ENCODE measurements at regions not wholly inside any gene's neighbourhood (a gene's known extent, or its start where the extent isn't known, plus 50 kb on each side); places are given as distances from the start of the nearest gene placed in this dataset.
"Not testable (repeated sequence)": the region's sequence is repeated elsewhere in the genome, so short reads cannot be mapped to it uniquely, and the experiment has no call there.

DNA sequence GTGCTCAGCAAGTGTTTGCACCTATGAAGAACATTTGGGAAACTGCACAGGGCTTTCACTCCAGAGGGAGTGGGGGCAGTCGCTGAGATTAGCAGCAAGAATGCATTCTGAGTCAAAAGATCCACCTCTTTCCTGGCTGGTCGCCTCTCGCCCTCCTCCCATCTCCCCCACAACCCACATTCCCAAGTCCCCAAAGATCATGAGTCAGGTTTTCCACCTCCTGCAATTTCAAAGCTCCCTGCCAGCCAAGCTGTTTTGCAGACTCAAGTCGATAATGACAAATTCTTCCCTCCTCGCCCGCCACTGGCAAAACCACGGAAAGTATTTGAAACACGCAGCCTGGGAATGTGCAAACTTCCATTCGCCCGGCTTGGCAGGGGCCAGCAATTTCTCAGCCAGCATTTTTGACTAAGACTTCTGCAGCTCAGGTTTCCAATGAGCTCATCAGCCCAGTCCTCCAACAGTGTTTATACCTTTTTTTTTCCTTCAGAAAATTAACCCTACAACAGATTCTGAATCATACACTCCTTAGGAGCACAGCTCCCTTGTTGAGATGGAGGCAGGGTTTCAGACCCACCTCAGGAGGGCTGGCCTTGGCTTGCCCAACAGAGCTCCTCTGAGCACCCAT lies 181.4 kb downstream of the SMAD6 start:
- Mint-ChIP-seq H3K4me3 (no peak overlapping the region), H3K36me3 (no peaks in the 10 kb centered on the region), H3K9me3 (no peaks in the 10 kb centered on the region), H3K27ac (no peak overlapping the region), H3K4me1 (peaks cover 18% of the 10 kb centered on the region), H3K27me3 (peaks cover 22% of the 10 kb centered on the region)
- ATAC-seq = no peak

GRCh38 chr15:66884115-66884622 lies 181.2 kb upstream of the SMAD3 start:
- no peak for ATAC-seq
- Mint-ChIP-seq H3K27ac (no peak overlapping the region), H3K4me1 (peaks cover 15% of the 10 kb centered on the region), H3K36me3 (no peaks in the 10 kb centered on the region), H3K4me3 (no peak overlapping the region), H3K9me3 (no peaks in the 10 kb centered on the region), H3K27me3 (peaks cover 22% of the 10 kb centered on the region)

GRCh38 chr15:66884661-66885237 lies 180.7 kb upstream of the SMAD3 start:
- no peaks in the 10 kb centered on the region for H3K9me3 Mint-ChIP-seq
- ATAC-seq = no peak
- H3K27ac Mint-ChIP-seq = no peak overlapping the region
- no peaks in the 10 kb centered on the region for H3K36me3 Mint-ChIP-seq
- no peak overlapping the region for H3K4me3 Mint-ChIP-seq
- H3K27me3 Mint-ChIP-seq = peaks cover 22% of the 10 kb centered on the region
- H3K4me1 Mint-ChIP-seq = peaks cover 15% of the 10 kb centered on the region

DNA sequence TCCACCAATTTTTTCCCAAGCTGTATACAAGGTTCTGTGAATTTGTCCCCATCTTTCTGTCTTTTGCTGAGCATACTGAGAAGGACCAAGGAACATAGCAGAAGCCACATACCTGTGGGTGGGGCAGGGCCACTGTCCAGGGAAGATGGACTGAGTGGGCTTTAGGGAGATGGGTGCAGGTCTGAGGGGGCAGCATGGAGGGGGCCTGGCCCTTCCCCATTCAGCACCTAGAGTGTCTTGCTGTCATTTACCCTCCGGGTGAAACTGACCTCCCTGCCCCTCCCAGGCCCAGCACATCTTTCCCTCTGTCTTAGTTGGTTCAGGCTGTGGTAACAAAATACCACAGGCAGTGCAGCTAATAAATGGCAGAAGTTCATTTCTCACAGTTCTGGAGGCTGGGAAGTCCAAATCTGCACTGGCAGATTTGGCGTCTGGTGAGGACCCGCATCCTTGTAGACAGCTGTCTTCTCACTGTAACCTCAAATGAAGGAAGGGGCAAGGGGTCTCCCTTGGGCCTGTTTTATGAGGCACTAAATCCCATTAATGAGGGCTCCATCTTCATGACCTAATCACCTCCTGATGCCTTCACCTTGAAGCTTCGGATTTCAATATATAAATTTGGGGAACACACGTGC lies 180.0 kb upstream of the SMAD3 start:
- peaks cover 10% of the 10 kb centered on the region for H3K4me1 Mint-ChIP-seq
- H3K4me3 Mint-ChIP-seq = no peak overlapping the region
- no peaks in the 10 kb centered on the region for H3K9me3 Mint-ChIP-seq
- peaks cover 22% of the 10 kb centered on the region for H3K27me3 Mint-ChIP-seq
- no peak overlapping the region for H3K27ac Mint-ChIP-seq
- no peaks in the 10 kb centered on the region for H3K36me3 Mint-ChIP-seq
- no peak for ATAC-seq

- Mint-ChIP-seq H3K4me3 (no peak overlapping the region), H3K9me3 (no peaks in the 10 kb centered on the region), H3K36me3 (no peaks in the 10 kb centered on the region), H3K4me1 (peaks cover 1% of the 10 kb centered on the region), H3K27ac (no peak overlapping the region), H3K27me3 (peaks cover 14% of the 10 kb centered on the region)
- ATAC-seq = no peak
Observed at GRCh38 chr15:66886241-66886675, 179.1 kb upstream of the SMAD3 start.

DNA sequence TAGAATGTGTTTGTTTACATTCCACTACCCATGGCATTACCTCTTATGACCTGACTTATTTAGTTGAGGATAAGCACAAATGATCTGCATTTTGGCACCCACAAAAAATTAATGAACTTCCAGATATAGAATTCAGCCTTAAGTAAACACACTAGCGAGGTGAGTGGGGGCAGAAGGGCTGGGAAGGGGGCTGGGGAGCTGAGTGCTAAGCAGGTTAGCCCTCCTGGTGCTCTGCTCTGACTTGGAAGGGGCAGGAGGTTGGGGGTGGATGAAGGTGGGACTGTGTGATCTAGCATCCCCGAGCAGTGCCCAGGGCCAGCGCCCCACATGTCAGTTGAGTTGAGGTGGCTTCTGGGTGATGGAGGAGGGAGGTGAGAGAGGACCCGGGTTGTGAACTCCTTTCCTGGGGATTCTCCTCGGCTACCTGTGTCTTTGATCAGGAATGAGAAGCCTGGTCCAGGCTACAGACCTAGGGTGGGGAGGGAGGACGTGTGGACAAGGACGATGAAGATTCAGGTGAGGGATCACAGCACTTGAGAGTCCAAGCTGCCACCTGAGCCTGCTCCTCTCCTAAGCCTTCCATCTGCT lies 178.6 kb upstream of the SMAD3 start:
- no peak overlapping the region for H3K4me3 Mint-ChIP-seq
- no peaks in the 10 kb centered on the region for H3K4me1 Mint-ChIP-seq
- ATAC-seq = no peak
- no peak overlapping the region for H3K27ac Mint-ChIP-seq
- H3K27me3 Mint-ChIP-seq = peaks cover 9% of the 10 kb centered on the region
- no peaks in the 10 kb centered on the region for H3K36me3 Mint-ChIP-seq
- H3K9me3 Mint-ChIP-seq = peaks cover 2% of the 10 kb centered on the region

GRCh38 chr15:66889298-66889697 lies 176.1 kb upstream of the SMAD3 start:
- H3K36me3 Mint-ChIP-seq, H3K4me1 Mint-ChIP-seq, H3K27ac Mint-ChIP-seq, H3K4me3 Mint-ChIP-seq, H3K9me3 Mint-ChIP-seq, H3K27me3 Mint-ChIP-seq, ATAC-seq: not testable (repeated sequence)

DNA sequence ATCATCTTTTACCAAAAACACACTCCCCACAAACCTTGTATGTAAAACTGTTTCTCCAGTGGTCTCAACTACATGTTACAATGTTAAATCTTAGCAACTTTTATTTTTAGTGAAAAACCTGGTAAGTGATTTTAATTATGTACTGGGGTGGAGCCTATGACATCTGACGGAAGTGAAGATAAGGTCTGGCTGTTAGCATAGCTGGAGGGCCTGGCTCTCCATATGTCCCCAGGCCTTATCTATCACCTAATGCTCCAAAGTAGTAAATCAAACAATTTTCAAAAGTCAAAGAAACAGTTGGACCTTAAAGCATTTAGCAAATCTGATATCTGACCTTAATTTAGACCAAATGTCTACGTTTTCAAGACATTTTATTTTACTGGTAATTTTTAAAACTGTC lies 173.6 kb upstream of the SMAD3 start:
- H3K36me3 Mint-ChIP-seq = no peaks in the 10 kb centered on the region
- H3K27ac Mint-ChIP-seq = no peak overlapping the region
- no peaks in the 10 kb centered on the region for H3K4me1 Mint-ChIP-seq
- no peak for ATAC-seq
- H3K9me3 Mint-ChIP-seq = peaks cover 2% of the 10 kb centered on the region
- no peaks in the 10 kb centered on the region for H3K27me3 Mint-ChIP-seq
- no peak overlapping the region for H3K4me3 Mint-ChIP-seq

- no peak overlapping the region for H3K27ac Mint-ChIP-seq
- peaks cover 2% of the 10 kb centered on the region for H3K9me3 Mint-ChIP-seq
- no peak for ATAC-seq
- H3K27me3 Mint-ChIP-seq = no peaks in the 10 kb centered on the region
- H3K4me1 Mint-ChIP-seq = no peaks in the 10 kb centered on the region
- no peaks in the 10 kb centered on the region for H3K36me3 Mint-ChIP-seq
- no peak overlapping the region for H3K4me3 Mint-ChIP-seq
Observed at GRCh38 chr15:66893294-66893693, 172.1 kb upstream of the SMAD3 start.

GRCh38 chr15:66894363-66894762 lies 171.0 kb upstream of the SMAD3 start:
- Mint-ChIP-seq H3K27me3 (no peaks in the 10 kb centered on the region), H3K27ac (no peak overlapping the region)

DNA sequence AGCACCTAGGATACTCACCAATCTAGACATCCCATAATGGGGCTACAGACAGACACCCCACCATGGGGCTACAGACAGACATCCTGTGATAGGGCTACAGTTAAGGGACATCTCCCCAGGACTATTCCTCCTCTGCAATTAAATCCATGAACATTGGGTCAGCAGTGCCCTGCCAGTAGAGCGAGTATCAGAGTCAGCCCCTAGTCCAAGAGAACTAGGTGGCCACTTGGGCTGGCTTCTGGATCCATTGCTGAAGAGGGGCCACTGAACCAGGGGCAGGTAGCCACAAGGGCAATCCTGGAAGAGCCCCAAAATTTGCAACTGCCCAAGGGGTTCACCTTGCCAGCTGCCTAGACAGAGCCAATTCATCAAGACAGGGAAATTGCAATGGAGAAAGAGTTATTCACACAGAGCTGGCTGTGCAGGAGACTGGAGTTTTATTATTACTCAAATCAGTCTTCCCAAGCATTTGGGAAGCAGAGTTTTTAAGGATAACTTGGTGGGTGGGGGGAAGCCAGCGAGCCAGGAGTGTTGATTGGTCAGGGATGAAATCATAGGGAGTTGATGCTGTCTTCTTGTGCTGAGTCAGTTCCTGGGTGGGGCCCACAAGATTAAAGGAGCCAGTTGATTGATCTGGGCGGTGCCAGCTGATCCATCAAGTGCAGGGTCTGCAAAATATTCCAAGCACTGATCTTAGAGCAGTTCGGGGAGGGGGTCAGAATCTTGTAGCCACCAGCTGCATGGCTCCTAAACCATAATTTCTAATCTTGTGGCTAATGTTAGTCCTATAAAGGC lies 170.2 kb upstream of the SMAD3 start:
- no peaks in the 10 kb centered on the region for H3K4me1 Mint-ChIP-seq
- H3K36me3 Mint-ChIP-seq = no peaks in the 10 kb centered on the region
- no peaks in the 10 kb centered on the region for H3K27me3 Mint-ChIP-seq
- no peak overlapping the region for H3K27ac Mint-ChIP-seq
- no peak overlapping the region for H3K4me3 Mint-ChIP-seq
- no peak for ATAC-seq
- peaks cover 2% of the 10 kb centered on the region for H3K9me3 Mint-ChIP-seq

More at GRCh38 chr15:66894363-66894762, 171.0 kb upstream of the SMAD3 start:
- H3K4me3 Mint-ChIP-seq = no peak overlapping the region
- H3K36me3 Mint-ChIP-seq = no peaks in the 10 kb centered on the region
- ATAC-seq = no peak
- H3K4me1 Mint-ChIP-seq = no peaks in the 10 kb centered on the region
- H3K9me3 Mint-ChIP-seq = peaks cover 2% of the 10 kb centered on the region

GRCh38 chr15:66895794-66896453 lies 169.5 kb upstream of the SMAD3 start:
- ATAC-seq = no peak
- Mint-ChIP-seq H3K4me3 (no peak overlapping the region), H3K36me3 (no peaks in the 10 kb centered on the region), H3K4me1 (no peaks in the 10 kb centered on the region), H3K27ac (no peak overlapping the region), H3K9me3 (peaks cover 2% of the 10 kb centered on the region), H3K27me3 (no peaks in the 10 kb centered on the region)

- Mint-ChIP-seq H3K4me1 (no peaks in the 10 kb centered on the region), H3K36me3 (no peaks in the 10 kb centered on the region), H3K9me3 (peaks cover under 1% of the 10 kb centered on the region), H3K4me3 (no peak overlapping the region), H3K27ac (no peak overlapping the region), H3K27me3 (no peaks in the 10 kb centered on the region)
- ATAC-seq = no peak
Observed at GRCh38 chr15:66896611-66897010, 168.8 kb upstream of the SMAD3 start.

DNA sequence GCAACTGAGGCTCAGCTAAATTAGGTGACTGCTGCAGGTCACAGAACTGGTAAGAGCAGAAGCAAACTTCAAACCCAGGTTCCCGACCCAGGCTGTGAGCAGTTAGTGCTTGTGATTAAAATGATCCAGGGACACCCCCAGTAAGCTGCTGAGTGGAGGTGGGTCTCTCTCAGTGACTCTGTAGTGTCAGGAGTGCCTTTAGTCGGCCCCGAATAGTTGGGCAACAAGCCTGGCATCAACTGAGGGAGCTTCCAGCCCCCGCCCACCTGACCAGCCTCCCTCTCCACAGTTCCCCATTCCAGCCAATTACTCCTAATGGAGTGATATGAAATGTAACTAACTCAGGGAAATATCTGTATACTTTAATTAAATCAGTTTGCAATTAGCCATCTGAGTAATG lies 168.0 kb upstream of the SMAD3 start:
- H3K27me3 Mint-ChIP-seq = no peaks in the 10 kb centered on the region
- H3K27ac Mint-ChIP-seq = no peak overlapping the region
- no peaks in the 10 kb centered on the region for H3K4me1 Mint-ChIP-seq
- H3K36me3 Mint-ChIP-seq = no peaks in the 10 kb centered on the region
- H3K9me3 Mint-ChIP-seq = no peaks in the 10 kb centered on the region
- H3K4me3 Mint-ChIP-seq = no peak overlapping the region
- ATAC-seq = no peak

GRCh38 chr15:66897971-66898370 lies 167.4 kb upstream of the SMAD3 start:
- Mint-ChIP-seq H3K36me3 (no peaks in the 10 kb centered on the region), H3K27me3 (no peaks in the 10 kb centered on the region), H3K4me1 (peaks cover 3% of the 10 kb centered on the region), H3K4me3 (no peak overlapping the region), H3K27ac (no peak overlapping the region), H3K9me3 (no peaks in the 10 kb centered on the region)
- no peak for ATAC-seq

Measured in stimulated activated memory B cell treated with anti-CD40 and anti-IgM and Interleukin-4, amounts not matched to agents 10 μg/mL and 1 μg/mL and 100 μg/mL, for 72 hours (primary cell).